ENCODE measurements at regions not wholly inside any gene's neighbourhood (a gene's known extent, or its start where the extent isn't known, plus 50 kb on each side); places are given as distances from the start of the nearest gene placed in this dataset.

- Histone ChIP-seq H4K5ac (ENCODE audit: insufficient read length, low read depth, low read length) (no peak overlapping the region), H3K4me1 (ENCODE audit: insufficient read depth, low read length) (no peaks in the 10 kb centered on the region), H3K23ac (ENCODE audit: insufficient read length, low read depth, low read length) (no peak overlapping the region), H3K79me2 (ENCODE audit: insufficient read depth, low read length) (no peaks in the 10 kb centered on the region), H2BK120ac (ENCODE audit: low read depth, low read length, poor library complexity, severe bottlenecking) (no peak overlapping the region), H3T11ph (ENCODE audit: low read length) (no peak overlapping the region), H2AFZ (ENCODE audit: low read length) (no peak overlapping the region), H4K8ac (replicated peaks; ENCODE audit: insufficient read length, low read depth, low read length) (no peak overlapping the region), H3K4ac (ENCODE audit: low read depth, low read length) (no peak overlapping the region), H3K79me1 (ENCODE audit: insufficient read depth, low read depth, low read length, poor library complexity, severe bottlenecking) (no peaks in the 10 kb centered on the region), H3K27ac (ENCODE audit: insufficient read length, low read depth, low read length) (no peak overlapping the region), H3K14ac (ENCODE audit: insufficient read depth, low read length) (no peak overlapping the region), H3K9ac (ENCODE audit: extremely low read depth, insufficient read length, low read length) (no peak overlapping the region), H2BK20ac (ENCODE audit: low read depth, low read length, poor library complexity, severe bottlenecking) (no peak overlapping the region), H3K18ac (ENCODE audit: insufficient read length, low read depth, low read length) (no peak overlapping the region), H3K56ac (ENCODE audit: insufficient read length, low read depth, low read length) (no peak overlapping the region), H3K4me2 (ENCODE audit: insufficient read depth, insufficient read length, low read length) (no peak overlapping the region), H3K23me2 (ENCODE audit: insufficient read length, low read depth, low read length, poor library complexity, severe bottlenecking) (no peaks in the 10 kb centered on the region), H2BK12ac (ENCODE audit: insufficient read length, low read depth, low read length) (no peak overlapping the region), H4K91ac (ENCODE audit: insufficient read length, low read depth, low read length) (no peak overlapping the region), H2AK5ac (ENCODE audit: insufficient read length, low read length) (no peak overlapping the region), H2BK15ac (ENCODE audit: low read depth, low read length) (no peak overlapping the region), H3K9me3 (ENCODE audit: control insufficient read depth, low read depth, low read length) (no peaks in the 10 kb centered on the region), H4K20me1 (ENCODE audit: control insufficient read depth, insufficient read depth, insufficient read length) (no peaks in the 10 kb centered on the region), H3K27me3 (ENCODE audit: insufficient read depth, low read length) (no peaks in the 10 kb centered on the region), H2BK5ac (ENCODE audit: insufficient read length, low read length) (no peak overlapping the region)
- Mint-ChIP-seq H3K36me3 (ENCODE audit: insufficient read depth in 1 of 3, low read depth in 3 of 3) (peaks cover 0 to 6% (median 2%) of the 10 kb centered on the region in 3 experiments; a peak in 5 of 7 replicates), H3K27ac (no peak overlapping the region), H3K9me3 (peaks cover 6% of the 10 kb centered on the region in 2 experiments; a peak in 4 of 5 replicates), H3K4me3 (no peak overlapping the region), H3K4me1 (0 out of 4 replicates have a peak, but pooled peaks cover 0 to 3% of the 10 kb centered on the region in 2 experiments), H3K27me3 (ENCODE audit: low read depth) (peaks cover 2% of the 10 kb centered on the region; the same call in 1 of the 2 replicates)
- DNase-seq: no peak
- TF ChIP-seq CTCF (conservative IDR thresholded peaks at IDR 0.05): no peak
- WGBS (ENCODE audit: extremely low coverage, insufficient read length, low lambda C conversion rate): no CpG with 5 or more reads among the region's 1 CpG
Observed at GRCh38 chr5:130966990-130967525, 198.0 kb downstream of the HINT1 start.
